Neural progenitor cell (in vitro differentiated cells): ENCODE measurements at regions not wholly inside any gene's neighbourhood (a gene's known extent, or its start where the extent isn't known, plus 50 kb on each side); places are given as distances from the start of the nearest gene placed in this dataset.
A peak's percentile ranks its signal among the peaks of the same experiment; 100 is the strongest.

Experiments
- DNase-seq: peaks from one replicate; pipeline ENCODE4 v3.0.0-alpha.2; 2016; ENCODE audit warnings: low spot score
- H2AFZ ChIP-seq: fragments of 200-600 bp; sonication (generic); replicated peaks from 2 replicates; pipeline ENCODE4 v1.6.1; 2016; ENCODE audit warnings: antibody characterized with exemption
- H3F3A ChIP-seq: fragments of 200-600 bp; sonication (generic); 2 replicates; pipeline ENCODE4 v1.6.1; 2016; ENCODE audit warnings: antibody characterized with exemption, low read depth
- H3K27ac ChIP-seq: fragments of 200-600 bp; sonication (generic); 2 replicates; pipeline ENCODE4 v1.5.1; 2016; ENCODE audit warnings: mild to moderate bottlenecking
- H3K27me3 ChIP-seq: fragments of 200-600 bp; sonication (generic); 2 replicates; pipeline ENCODE4 v1.6.1; 2016; ENCODE audit warnings: mild to moderate bottlenecking, moderate library complexity
- H3K36me3 ChIP-seq: fragments of 200-600 bp; sonication (generic); 2 replicates; pipeline ENCODE4 v1.5.1; 2016
- H3K4me1 ChIP-seq: fragments of 200-600 bp; sonication (generic); 2 replicates; pipeline ENCODE4 v1.6.1; 2016; ENCODE audit warnings: mixed run types
- H3K4me2 ChIP-seq: fragments of 200-600 bp; sonication (generic); 2 replicates; pipeline ENCODE4 v1.6.1; 2016
- H3K4me3 ChIP-seq: fragments of 200-600 bp; sonication (generic); 2 replicates; pipeline ENCODE4 v1.5.1; 2016
- H3K79me2 ChIP-seq: fragments of 200-600 bp; sonication (generic); 2 replicates; pipeline ENCODE4 v1.6.1; 2016; ENCODE audit warnings: low read depth
- H3K9ac ChIP-seq: fragments of 200-600 bp; sonication (generic); 2 replicates; pipeline ENCODE4 v1.6.1; 2016
- H3K9me3 ChIP-seq: fragments of 200-600 bp; sonication (generic); 2 replicates; pipeline ENCODE4 v1.5.1; 2016; ENCODE audit warnings: low read depth
- H4K20me1 ChIP-seq: fragments of 200-600 bp; sonication (generic); 2 replicates; pipeline ENCODE4 v1.6.1; 2016; ENCODE audit warnings: low read depth
- H3K27ac Mint-ChIP-seq: 3 replicates; pipeline ENCODE4 v1.8.0; 2021; ENCODE audit warnings: mixed read lengths
- H3K27me3 Mint-ChIP-seq: 2 replicates; pipeline ENCODE4 v1.8.0; 2022; ENCODE audit warnings: low read depth, mild to moderate bottlenecking, inconsistent platforms, moderate library complexity, mixed read lengths; ENCODE audit not compliant: insufficient read depth
- H3K36me3 Mint-ChIP-seq: 3 replicates; pipeline ENCODE4 v1.8.0; 2021; ENCODE audit warnings: mixed read lengths
- H3K4me1 Mint-ChIP-seq: 3 replicates; pipeline ENCODE4 v1.8.0; 2021; ENCODE audit warnings: mixed read lengths
- H3K4me3 Mint-ChIP-seq: 3 replicates; pipeline ENCODE4 v1.8.0; 2021; ENCODE audit warnings: mild to moderate bottlenecking, moderate library complexity, mixed read lengths
- H3K9me3 Mint-ChIP-seq: 3 replicates; pipeline ENCODE4 v1.8.0; 2020; ENCODE audit warnings: mixed read lengths
- EZH2 ChIP-seq: fragments of 200-600 bp; sonication (generic); IDR thresholded peaks from 2 replicates; pipeline ENCODE4 v1.6.1; 2017; ENCODE audit warnings: antibody characterized with exemption, mild to moderate bottlenecking, moderate library complexity
- EZH2phosphoT487 ChIP-seq: fragments of 200-600 bp; sonication (generic); IDR thresholded peaks from 2 replicates; pipeline ENCODE4 v1.6.1; 2017; ENCODE audit warnings: antibody characterized with exemption
- TF ChIP-seq, protein P1 (sequence below): fragments of 200-600 bp; sonication (generic); IDR thresholded peaks from 2 replicates; pipeline ENCODE4 v1.5.1; 2017; ENCODE audit warnings: antibody characterized with exemption, mild to moderate bottlenecking

DNA sequence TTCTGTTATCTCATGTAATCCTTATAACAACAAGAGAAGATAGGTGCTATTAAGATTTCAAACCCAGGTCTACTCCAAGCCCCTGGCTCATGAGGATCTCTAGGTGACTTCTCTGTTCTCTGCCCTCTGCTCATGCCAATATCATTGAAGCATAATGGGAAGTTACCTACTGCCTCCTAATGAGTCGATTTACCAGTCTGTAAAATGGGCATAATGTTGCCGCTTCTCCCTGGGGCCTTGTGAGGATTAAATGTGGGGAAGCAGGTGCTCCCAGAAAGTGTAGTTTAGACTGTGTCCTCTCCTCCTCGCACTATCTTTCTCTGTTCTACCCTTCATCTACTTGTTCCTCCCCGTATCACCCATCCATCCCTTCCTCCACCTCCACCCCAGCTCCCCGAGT lies 169.2 kb upstream of the LHX5 start:
- DNase-seq = no peak
- Histone ChIP-seq H3K4me3 (no peak overlapping the region), H3K4me2 (no peak overlapping the region), H3K9me3 (no peaks in the 10 kb centered on the region), H4K20me1 (no peaks in the 10 kb centered on the region), H3K4me1 (peaks cover 37% of the 10 kb centered on the region), H3K36me3 (no peaks in the 10 kb centered on the region), H3F3A (peaks cover 71% of the 10 kb centered on the region), H2AFZ (no peak overlapping the region), H3K79me2 (no peaks in the 10 kb centered on the region), H3K9ac (no peak overlapping the region), H3K27me3 (no peaks in the 10 kb centered on the region), H3K27ac (no peak overlapping the region)
- Mint-ChIP-seq H3K9me3 (no peaks in the 10 kb centered on the region), H3K27ac (no peak overlapping the region), H3K27me3 (peaks cover 62% of the 10 kb centered on the region), H3K4me3 (peak overlapping the region; percentile 34), H3K4me1 (peaks cover 54% of the 10 kb centered on the region), H3K36me3 (no peaks in the 10 kb centered on the region)
- TF ChIP-seq EZH2phosphoT487 = no peak
- no peak for TF ChIP-seq EZH2
- TF ChIP-seq, protein P1, sequence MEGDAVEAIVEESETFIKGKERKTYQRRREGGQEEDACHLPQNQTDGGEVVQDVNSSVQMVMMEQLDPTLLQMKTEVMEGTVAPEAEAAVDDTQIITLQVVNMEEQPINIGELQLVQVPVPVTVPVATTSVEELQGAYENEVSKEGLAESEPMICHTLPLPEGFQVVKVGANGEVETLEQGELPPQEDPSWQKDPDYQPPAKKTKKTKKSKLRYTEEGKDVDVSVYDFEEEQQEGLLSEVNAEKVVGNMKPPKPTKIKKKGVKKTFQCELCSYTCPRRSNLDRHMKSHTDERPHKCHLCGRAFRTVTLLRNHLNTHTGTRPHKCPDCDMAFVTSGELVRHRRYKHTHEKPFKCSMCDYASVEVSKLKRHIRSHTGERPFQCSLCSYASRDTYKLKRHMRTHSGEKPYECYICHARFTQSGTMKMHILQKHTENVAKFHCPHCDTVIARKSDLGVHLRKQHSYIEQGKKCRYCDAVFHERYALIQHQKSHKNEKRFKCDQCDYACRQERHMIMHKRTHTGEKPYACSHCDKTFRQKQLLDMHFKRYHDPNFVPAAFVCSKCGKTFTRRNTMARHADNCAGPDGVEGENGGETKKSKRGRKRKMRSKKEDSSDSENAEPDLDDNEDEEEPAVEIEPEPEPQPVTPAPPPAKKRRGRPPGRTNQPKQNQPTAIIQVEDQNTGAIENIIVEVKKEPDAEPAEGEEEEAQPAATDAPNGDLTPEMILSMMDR = no peak

DNA sequence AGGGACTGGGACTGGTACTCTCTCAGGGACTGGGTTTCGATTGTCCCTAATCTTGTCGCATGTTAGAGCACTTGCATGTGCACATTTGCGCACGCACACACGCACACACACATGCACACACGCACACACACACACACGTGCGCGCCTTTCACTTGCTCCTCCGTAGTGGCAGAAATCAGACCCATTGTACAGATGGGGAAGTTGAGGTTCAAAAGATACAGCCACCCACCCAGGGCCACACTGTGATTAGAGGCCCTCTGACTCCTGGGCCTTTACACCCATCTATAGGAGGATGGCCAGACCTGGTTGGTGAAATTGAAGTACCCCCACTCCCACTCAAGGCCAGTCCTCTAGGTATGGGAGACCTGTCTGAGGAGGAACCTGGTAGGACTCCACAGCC lies 167.8 kb upstream of the LHX5 start:
- Histone ChIP-seq H3K4me1 (peaks cover 40% of the 10 kb centered on the region), H3K27me3 (no peaks in the 10 kb centered on the region), H3K4me3 (no peak overlapping the region), H2AFZ (no peak overlapping the region), H3F3A (peaks cover 74% of the 10 kb centered on the region), H3K79me2 (no peaks in the 10 kb centered on the region), H4K20me1 (peaks cover 3% of the 10 kb centered on the region), H3K36me3 (no peaks in the 10 kb centered on the region), H3K9ac (no peak overlapping the region), H3K27ac (no peak overlapping the region), H3K9me3 (no peaks in the 10 kb centered on the region), H3K4me2 (no peak overlapping the region)
- TF ChIP-seq, protein P1 = no peak
- no peak for TF ChIP-seq EZH2
- no peak for TF ChIP-seq EZH2phosphoT487
- no peak overlapping the region for H3K4me3 Mint-ChIP-seq
- peaks cover 47% of the 10 kb centered on the region for H3K4me1 Mint-ChIP-seq
- H3K27ac Mint-ChIP-seq = peak overlapping the region; percentile 2
- no peaks in the 10 kb centered on the region for H3K9me3 Mint-ChIP-seq
- no peak for DNase-seq
- peaks cover 55% of the 10 kb centered on the region for H3K27me3 Mint-ChIP-seq
- no peaks in the 10 kb centered on the region for H3K36me3 Mint-ChIP-seq

DNA sequence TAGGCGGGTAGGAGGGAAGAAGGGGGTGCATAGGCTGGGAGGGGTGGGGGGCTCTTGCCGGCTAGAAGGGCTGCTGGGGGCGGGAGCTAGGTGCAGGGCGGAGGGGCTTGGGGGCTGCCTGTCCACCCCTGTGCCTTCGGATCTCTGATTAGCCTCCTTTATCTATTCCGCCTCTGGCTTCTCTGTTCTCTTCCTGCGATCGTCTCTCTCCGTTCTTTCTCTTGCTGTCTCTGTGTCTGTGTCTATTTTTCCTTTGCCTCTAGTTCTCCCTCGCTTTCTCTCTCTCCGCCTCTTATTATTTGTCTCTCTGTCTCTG lies 166.7 kb upstream of the LHX5 start:
- peak overlapping the region; percentile 73 for H3K4me2 ChIP-seq
- H3K27ac Mint-ChIP-seq = peak overlapping the region; percentile 1
- peak; percentile 72 for DNase-seq

More for the DNA sequence above, 166.7 kb upstream of the LHX5 start:
- H3K27me3 Mint-ChIP-seq = peaks cover 50% of the 10 kb centered on the region
- Histone ChIP-seq H3K9ac (no peak overlapping the region), H3K9me3 (no peaks in the 10 kb centered on the region), H3K4me1 (peaks cover 51% of the 10 kb centered on the region), H4K20me1 (peaks cover 3% of the 10 kb centered on the region), H3F3A (peaks cover 77% of the 10 kb centered on the region), H3K79me2 (no peaks in the 10 kb centered on the region), H3K4me3 (peak overlapping the region; percentile 35), H3K36me3 (no peaks in the 10 kb centered on the region), H3K27me3 (no peaks in the 10 kb centered on the region), H2AFZ (no peak overlapping the region), H3K27ac (no peak overlapping the region)
- H3K4me1 Mint-ChIP-seq = peaks cover 51% of the 10 kb centered on the region
- no peaks in the 10 kb centered on the region for H3K9me3 Mint-ChIP-seq
- TF ChIP-seq, protein P1 = no peak
- TF ChIP-seq EZH2phosphoT487 (no peak), EZH2 (no peak)
- no peaks in the 10 kb centered on the region for H3K36me3 Mint-ChIP-seq
- H3K4me3 Mint-ChIP-seq = peak overlapping the region; percentile 54
